WTC11 (cell line): ENCODE measurements at regions not wholly inside any gene's neighbourhood (a gene's known extent, or its start where the extent isn't known, plus 50 kb on each side); places are given as distances from the start of the nearest gene placed in this dataset.

Experiments
- ATAC-seq: fragments of 200-7000 bp; cut with Tn5 transposase; 2 replicates; pipeline ENCODE4 v1.10.0; 2021; ENCODE audit warnings: mild to moderate bottlenecking, moderate library complexity
- CTCF ChIA-PET: fragments of 300-600 bp; sonication (Branson Sonifier 250); formaldehyde crosslinking; loops from one replicate; lab custom pipeline; 2021; ENCODE audit warnings: antibody characterized with exemption; lab: Charles Lee
- POLR2A ChIA-PET: fragments of 350-600 bp; sonication (Branson Sonifier 250); formaldehyde crosslinking; loops from one replicate; lab custom pipeline; 2021; ENCODE audit warnings: antibody characterized with exemption; lab: Charles Lee
- DNase-seq: peaks from one replicate; pipeline ENCODE4 v3.0.0; 2021; ENCODE audit warnings: low spot score
- H3K27ac Mint-ChIP-seq: 2 replicates; pipeline ENCODE4 v1.8.0; 2021; ENCODE audit warnings: mixed read lengths
- H3K27me3 Mint-ChIP-seq: 2 replicates; pipeline ENCODE4 v1.8.0; 2021; ENCODE audit warnings: low read depth, mild to moderate bottlenecking, moderate library complexity, mixed read lengths
- H3K36me3 Mint-ChIP-seq: 2 replicates; pipeline ENCODE4 v1.8.0; 2021; ENCODE audit warnings: mixed read lengths
- H3K4me1 Mint-ChIP-seq: 2 replicates; pipeline ENCODE4 v1.8.0; 2022; ENCODE audit warnings: mixed read lengths
- H3K4me3 Mint-ChIP-seq: 2 replicates; pipeline ENCODE4 v1.8.0; 2021; ENCODE audit warnings: mild to moderate bottlenecking, moderate library complexity, mixed read lengths
- H3K9me3 Mint-ChIP-seq: 2 replicates; pipeline ENCODE4 v1.8.0; 2021; ENCODE audit warnings: mixed read lengths
- CREB1 ChIP-seq: sonication (generic); formaldehyde crosslinking; IDR thresholded peaks from 2 replicates; pipeline ENCODE4 v1.8.0; 2023; ENCODE audit warnings: mild to moderate bottlenecking, missing genetic modification reagents
- CREM ChIP-seq: sonication (generic); formaldehyde crosslinking; IDR thresholded peaks from 2 replicates; pipeline ENCODE4 v1.8.1; 2022; ENCODE audit warnings: mild to moderate bottlenecking, missing genetic modification reagents, moderate library complexity
- ELF4 ChIP-seq: sonication (generic); formaldehyde crosslinking; IDR thresholded peaks from 2 replicates; pipeline ENCODE4 v1.8.1; 2022; ENCODE audit warnings: low read depth, mild to moderate bottlenecking, moderate library complexity, missing genetic modification reagents
- GABPB1 ChIP-seq: sonication (generic); formaldehyde crosslinking; IDR thresholded peaks from 2 replicates; pipeline ENCODE4 v1.8.1; 2023; ENCODE audit warnings: mild to moderate bottlenecking, missing genetic modification reagents
- NFATC4 ChIP-seq: fragments of 250-450 bp; sonication (Bioruptor Pico); IDR thresholded peaks from 2 replicates; pipeline ENCODE4 v1.9.0; 2021; ENCODE audit warnings: mild to moderate bottlenecking
- NFE2L1 ChIP-seq: sonication (generic); formaldehyde crosslinking; IDR thresholded peaks from 2 replicates; pipeline ENCODE4 v1.8.1; 2023; ENCODE audit warnings: missing genetic modification reagents
- PRRX2 ChIP-seq: fragments of 250-450 bp; sonication (Bioruptor Pico); IDR thresholded peaks from 2 replicates; pipeline ENCODE4 v1.8.0; 2021; ENCODE audit warnings: mild to moderate bottlenecking
- RELA ChIP-seq: sonication (generic); formaldehyde crosslinking; IDR thresholded peaks from 2 replicates; pipeline ENCODE4 v1.8.1; 2022; ENCODE audit warnings: missing genetic modification reagents, mild to moderate bottlenecking, borderline replicate concordance
- RORB ChIP-seq: fragments of 250-450 bp; sonication (Bioruptor Pico); IDR thresholded peaks from 2 replicates; pipeline ENCODE4 v1.9.0; 2021; ENCODE audit warnings: mild to moderate bottlenecking
- SMAD3 ChIP-seq: sonication (generic); formaldehyde crosslinking; IDR thresholded peaks from 2 replicates; pipeline ENCODE4 v1.8.0; 2022; ENCODE audit warnings: missing genetic modification reagents, mild to moderate bottlenecking, borderline replicate concordance
- TCF7 ChIP-seq: sonication (generic); formaldehyde crosslinking; IDR thresholded peaks from 2 replicates; pipeline ENCODE4 v1.8.0; 2022; ENCODE audit warnings: mild to moderate bottlenecking, low read depth, missing genetic modification reagents, moderate library complexity
- TEAD1 ChIP-seq: sonication (generic); formaldehyde crosslinking; IDR thresholded peaks from 2 replicates; pipeline ENCODE4 v1.8.0; 2022; ENCODE audit warnings: mild to moderate bottlenecking, missing genetic modification reagents
- TEAD4 ChIP-seq: sonication (generic); formaldehyde crosslinking; IDR thresholded peaks from 2 replicates; pipeline ENCODE4 v1.8.0; 2022; ENCODE audit warnings: mild to moderate bottlenecking, missing genetic modification reagents
- TP53 ChIP-seq: sonication (generic); formaldehyde crosslinking; IDR thresholded peaks from 2 replicates; pipeline ENCODE4 v1.8.1; 2023; ENCODE audit warnings: mild to moderate bottlenecking, missing genetic modification reagents
- ZBTB21 ChIP-seq: sonication (generic); formaldehyde crosslinking; IDR thresholded peaks from 2 replicates; pipeline ENCODE4 v1.8.1; 2023; ENCODE audit warnings: mild to moderate bottlenecking, missing genetic modification reagents, borderline replicate concordance
- ZNF121 ChIP-seq: sonication (generic); formaldehyde crosslinking; IDR thresholded peaks from 2 replicates; pipeline ENCODE4 v1.8.0; 2023; ENCODE audit warnings: missing genetic modification reagents
- ZNF232 ChIP-seq: sonication (generic); formaldehyde crosslinking; IDR thresholded peaks from 2 replicates; pipeline ENCODE4 v1.8.0; 2022; ENCODE audit warnings: mild to moderate bottlenecking, missing genetic modification reagents
- ZNF396 ChIP-seq: fragments of 250-450 bp; sonication (Bioruptor Pico); IDR thresholded peaks from 2 replicates; pipeline ENCODE4 v1.8.0; 2021; ENCODE audit warnings: mild to moderate bottlenecking, moderate library complexity, borderline replicate concordance
- ZNF423 ChIP-seq: fragments of 250-450 bp; sonication (Bioruptor Pico); IDR thresholded peaks from 2 replicates; pipeline ENCODE4 v2.1.2; 2022; ENCODE audit warnings: mild to moderate bottlenecking, moderate library complexity
- TF ChIP-seq, protein P1 (sequence below): sonication (generic); formaldehyde crosslinking; IDR thresholded peaks from 2 replicates; pipeline ENCODE4 v1.8.1; 2022; ENCODE audit warnings: missing genetic modification reagents, borderline replicate concordance
- TF ChIP-seq, protein P2 (sequence below): sonication (generic); formaldehyde crosslinking; IDR thresholded peaks from 2 replicates; pipeline ENCODE4 v1.8.1; 2023; ENCODE audit warnings: mild to moderate bottlenecking, missing genetic modification reagents, moderate library complexity
- TF ChIP-seq, protein P3 (sequence below): fragments of 250-450 bp; sonication (Bioruptor Pico); IDR thresholded peaks from 2 replicates; pipeline ENCODE4 v1.9.0; 2021; ENCODE audit warnings: moderate library complexity, mild to moderate bottlenecking, inconsistent platforms, borderline replicate concordance
- TF ChIP-seq, protein P4 (sequence below): sonication (generic); formaldehyde crosslinking; conservative IDR thresholded peaks from 2 replicates; pipeline ENCODE4 v1.8.1; 2022; ENCODE audit warnings: mild to moderate bottlenecking, missing genetic modification reagents
- TF ChIP-seq, protein P5 (sequence below): sonication (generic); formaldehyde crosslinking; IDR thresholded peaks from 2 replicates; pipeline ENCODE4 v1.8.0; 2023; ENCODE audit warnings: mild to moderate bottlenecking, missing genetic modification reagents
- TF ChIP-seq, protein P6 (sequence below): sonication (generic); formaldehyde crosslinking; IDR thresholded peaks from 2 replicates; pipeline ENCODE4 v1.8.0; 2023; ENCODE audit warnings: missing genetic modification reagents

DNA sequence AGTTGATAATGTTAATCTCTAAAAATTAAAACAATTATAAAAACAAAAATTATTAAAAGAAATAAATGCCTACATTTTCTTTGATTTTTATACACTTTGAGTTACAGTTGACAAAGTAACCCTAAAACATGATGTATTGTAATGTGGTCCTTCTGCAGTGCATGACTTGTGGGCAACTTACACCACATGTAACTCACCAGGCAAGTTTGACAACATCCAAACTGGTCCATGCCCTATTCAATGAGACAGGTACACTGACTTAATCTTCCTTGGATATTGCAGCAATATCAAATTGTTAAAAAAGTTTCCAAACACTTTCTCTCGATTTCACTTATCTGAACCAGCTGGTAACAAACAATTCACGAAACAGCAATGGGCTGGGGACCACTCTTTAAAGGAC is 81.5 kb downstream of the FTHL17 start (continued):
- TF ChIP-seq ZBTB21 (CRISPR knock-in tag) = no peak
- TF ChIP-seq, protein P1, sequence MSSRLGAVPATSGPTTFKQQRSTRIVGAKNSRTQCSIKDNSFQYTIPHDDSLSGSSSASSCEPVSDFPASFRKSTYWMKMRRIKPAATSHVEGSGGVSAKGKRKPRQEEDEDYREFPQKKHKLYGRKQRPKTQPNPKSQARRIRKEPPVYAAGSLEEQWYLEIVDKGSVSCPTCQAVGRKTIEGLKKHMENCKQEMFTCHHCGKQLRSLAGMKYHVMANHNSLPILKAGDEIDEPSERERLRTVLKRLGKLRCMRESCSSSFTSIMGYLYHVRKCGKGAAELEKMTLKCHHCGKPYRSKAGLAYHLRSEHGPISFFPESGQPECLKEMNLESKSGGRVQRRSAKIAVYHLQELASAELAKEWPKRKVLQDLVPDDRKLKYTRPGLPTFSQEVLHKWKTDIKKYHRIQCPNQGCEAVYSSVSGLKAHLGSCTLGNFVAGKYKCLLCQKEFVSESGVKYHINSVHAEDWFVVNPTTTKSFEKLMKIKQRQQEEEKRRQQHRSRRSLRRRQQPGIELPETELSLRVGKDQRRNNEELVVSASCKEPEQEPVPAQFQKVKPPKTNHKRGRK = no peak
- no peak for TF ChIP-seq ZNF121 (CRISPR knock-in tag)
- no peak for TF ChIP-seq RORB (CRISPR knock-in tag)
- TF ChIP-seq CREM (CRISPR knock-in tag) = no peak
- TF ChIP-seq ELF4 (CRISPR knock-in tag) = no peak
- TF ChIP-seq PRRX2 (CRISPR knock-in tag) = no peak

DNA sequence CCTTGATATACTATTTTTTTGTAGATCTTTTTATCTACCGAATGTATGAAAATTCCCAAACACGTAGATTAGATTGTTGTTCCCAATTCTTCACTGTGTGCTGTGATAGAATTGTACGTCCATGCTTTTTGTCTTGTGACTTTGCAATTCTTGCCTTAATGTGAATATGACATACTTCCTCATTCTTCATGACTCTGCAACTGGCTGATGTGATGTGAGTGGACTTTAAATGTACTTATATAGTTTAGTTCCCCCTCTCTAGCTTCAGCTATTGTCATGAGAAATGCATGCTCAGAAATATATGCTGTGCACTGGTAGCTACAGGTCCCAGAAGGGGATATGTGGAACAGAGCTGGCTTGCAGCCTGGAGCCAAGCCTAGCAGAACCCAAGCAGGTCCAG is 89.4 kb downstream of the FTHL17 start:
- Mint-ChIP-seq H3K4me1 (peaks cover 7% of the 10 kb centered on the region), H3K36me3 (no peaks in the 10 kb centered on the region), H3K4me3 (no peak overlapping the region), H3K27me3 (no peaks in the 10 kb centered on the region; the same call in 1 of the 2 replicates), H3K9me3 (no peaks in the 10 kb centered on the region), H3K27ac (no peak overlapping the region)
- no peak for ATAC-seq
- DNase-seq = no peak
- ChIA-PET CTCF (no interaction called here), POLR2A (no interaction called here)
- TF ChIP-seq TCF7 (CRISPR knock-in tag) (no peak), NFATC4 (no peak), TEAD4 (no peak), ZNF423 (CRISPR knock-in tag) (no peak), ELF4 (CRISPR knock-in tag) (no peak), ZNF396 (no peak), SMAD3 (CRISPR knock-in tag) (no peak), TEAD1 (CRISPR knock-in tag) (no peak), ZBTB21 (CRISPR knock-in tag) (no peak), GABPB1 (CRISPR knock-in tag) (no peak), RELA (CRISPR knock-in tag) (no peak), TP53 (CRISPR knock-in tag) (no peak), NFE2L1 (CRISPR knock-in tag) (no peak), CREB1 (CRISPR knock-in tag) (no peak), ZNF232 (CRISPR knock-in tag) (no peak)
- TF ChIP-seq, protein P2, sequence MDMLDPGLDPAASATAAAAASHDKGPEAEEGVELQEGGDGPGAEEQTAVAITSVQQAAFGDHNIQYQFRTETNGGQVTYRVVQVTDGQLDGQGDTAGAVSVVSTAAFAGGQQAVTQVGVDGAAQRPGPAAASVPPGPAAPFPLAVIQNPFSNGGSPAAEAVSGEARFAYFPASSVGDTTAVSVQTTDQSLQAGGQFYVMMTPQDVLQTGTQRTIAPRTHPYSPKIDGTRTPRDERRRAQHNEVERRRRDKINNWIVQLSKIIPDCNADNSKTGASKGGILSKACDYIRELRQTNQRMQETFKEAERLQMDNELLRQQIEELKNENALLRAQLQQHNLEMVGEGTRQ = no peak
- TF ChIP-seq, protein P3, sequence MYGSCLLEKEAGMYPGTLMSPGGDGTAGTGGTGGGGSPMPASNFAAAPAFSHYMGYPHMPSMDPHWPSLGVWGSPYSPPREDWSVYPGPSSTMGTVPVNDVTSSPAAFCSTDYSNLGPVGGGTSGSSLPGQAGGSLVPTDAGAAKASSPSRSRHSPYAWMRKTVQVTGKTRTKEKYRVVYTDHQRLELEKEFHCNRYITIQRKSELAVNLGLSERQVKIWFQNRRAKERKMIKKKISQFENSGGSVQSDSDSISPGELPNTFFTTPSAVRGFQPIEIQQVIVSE (CRISPR knock-in tag) = no peak
- TF ChIP-seq, protein P4, sequence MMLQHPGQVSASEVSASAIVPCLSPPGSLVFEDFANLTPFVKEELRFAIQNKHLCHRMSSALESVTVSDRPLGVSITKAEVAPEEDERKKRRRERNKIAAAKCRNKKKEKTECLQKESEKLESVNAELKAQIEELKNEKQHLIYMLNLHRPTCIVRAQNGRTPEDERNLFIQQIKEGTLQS = no peak
- TF ChIP-seq, protein P5, sequence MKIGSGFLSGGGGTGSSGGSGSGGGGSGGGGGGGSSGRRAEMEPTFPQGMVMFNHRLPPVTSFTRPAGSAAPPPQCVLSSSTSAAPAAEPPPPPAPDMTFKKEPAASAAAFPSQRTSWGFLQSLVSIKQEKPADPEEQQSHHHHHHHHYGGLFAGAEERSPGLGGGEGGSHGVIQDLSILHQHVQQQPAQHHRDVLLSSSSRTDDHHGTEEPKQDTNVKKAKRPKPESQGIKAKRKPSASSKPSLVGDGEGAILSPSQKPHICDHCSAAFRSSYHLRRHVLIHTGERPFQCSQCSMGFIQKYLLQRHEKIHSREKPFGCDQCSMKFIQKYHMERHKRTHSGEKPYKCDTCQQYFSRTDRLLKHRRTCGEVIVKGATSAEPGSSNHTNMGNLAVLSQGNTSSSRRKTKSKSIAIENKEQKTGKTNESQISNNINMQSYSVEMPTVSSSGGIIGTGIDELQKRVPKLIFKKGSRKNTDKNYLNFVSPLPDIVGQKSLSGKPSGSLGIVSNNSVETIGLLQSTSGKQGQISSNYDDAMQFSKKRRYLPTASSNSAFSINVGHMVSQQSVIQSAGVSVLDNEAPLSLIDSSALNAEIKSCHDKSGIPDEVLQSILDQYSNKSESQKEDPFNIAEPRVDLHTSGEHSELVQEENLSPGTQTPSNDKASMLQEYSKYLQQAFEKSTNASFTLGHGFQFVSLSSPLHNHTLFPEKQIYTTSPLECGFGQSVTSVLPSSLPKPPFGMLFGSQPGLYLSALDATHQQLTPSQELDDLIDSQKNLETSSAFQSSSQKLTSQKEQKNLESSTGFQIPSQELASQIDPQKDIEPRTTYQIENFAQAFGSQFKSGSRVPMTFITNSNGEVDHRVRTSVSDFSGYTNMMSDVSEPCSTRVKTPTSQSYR = no peak
- TF ChIP-seq, protein P6, sequence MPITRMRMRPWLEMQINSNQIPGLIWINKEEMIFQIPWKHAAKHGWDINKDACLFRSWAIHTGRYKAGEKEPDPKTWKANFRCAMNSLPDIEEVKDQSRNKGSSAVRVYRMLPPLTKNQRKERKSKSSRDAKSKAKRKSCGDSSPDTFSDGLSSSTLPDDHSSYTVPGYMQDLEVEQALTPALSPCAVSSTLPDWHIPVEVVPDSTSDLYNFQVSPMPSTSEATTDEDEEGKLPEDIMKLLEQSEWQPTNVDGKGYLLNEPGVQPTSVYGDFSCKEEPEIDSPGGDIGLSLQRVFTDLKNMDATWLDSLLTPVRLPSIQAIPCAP (CRISPR knock-in tag) = no peak
